ENCODE measurements at regions not wholly inside any gene's neighbourhood (a gene's known extent, or its start where the extent isn't known, plus 50 kb on each side); places are given as distances from the start of the nearest gene placed in this dataset.

DNA sequence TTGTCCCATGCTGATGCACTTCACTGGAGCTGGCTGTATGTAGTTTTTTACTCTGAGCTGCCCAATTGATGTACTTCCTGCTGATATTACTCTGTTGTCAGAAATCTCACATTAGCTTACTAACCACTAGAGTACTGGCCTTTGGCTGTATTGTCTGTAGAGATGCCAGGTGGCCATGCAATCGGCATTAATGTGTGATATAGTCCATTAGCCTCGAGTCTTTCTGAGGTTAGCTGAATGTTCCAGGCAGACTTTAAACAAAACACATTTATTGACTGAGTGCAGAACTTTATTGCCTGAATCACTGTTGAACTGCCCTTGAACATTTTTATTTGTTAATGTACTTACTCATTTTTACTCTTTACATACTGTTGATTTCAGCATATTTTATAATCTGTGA lies 335.2 kb downstream of the PCDH10 start:
- no peak overlapping the region for H3K27ac ChIP-seq
- TF ChIP-seq ZFX (IDR thresholded peaks at IDR 0.05; ENCODE audit: borderline replicate concordance), result no peak
- TF ChIP-seq, protein P1, sequence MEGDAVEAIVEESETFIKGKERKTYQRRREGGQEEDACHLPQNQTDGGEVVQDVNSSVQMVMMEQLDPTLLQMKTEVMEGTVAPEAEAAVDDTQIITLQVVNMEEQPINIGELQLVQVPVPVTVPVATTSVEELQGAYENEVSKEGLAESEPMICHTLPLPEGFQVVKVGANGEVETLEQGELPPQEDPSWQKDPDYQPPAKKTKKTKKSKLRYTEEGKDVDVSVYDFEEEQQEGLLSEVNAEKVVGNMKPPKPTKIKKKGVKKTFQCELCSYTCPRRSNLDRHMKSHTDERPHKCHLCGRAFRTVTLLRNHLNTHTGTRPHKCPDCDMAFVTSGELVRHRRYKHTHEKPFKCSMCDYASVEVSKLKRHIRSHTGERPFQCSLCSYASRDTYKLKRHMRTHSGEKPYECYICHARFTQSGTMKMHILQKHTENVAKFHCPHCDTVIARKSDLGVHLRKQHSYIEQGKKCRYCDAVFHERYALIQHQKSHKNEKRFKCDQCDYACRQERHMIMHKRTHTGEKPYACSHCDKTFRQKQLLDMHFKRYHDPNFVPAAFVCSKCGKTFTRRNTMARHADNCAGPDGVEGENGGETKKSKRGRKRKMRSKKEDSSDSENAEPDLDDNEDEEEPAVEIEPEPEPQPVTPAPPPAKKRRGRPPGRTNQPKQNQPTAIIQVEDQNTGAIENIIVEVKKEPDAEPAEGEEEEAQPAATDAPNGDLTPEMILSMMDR (IDR thresholded peaks at IDR 0.05), result no peak

- no peak for TF ChIP-seq ZFX (IDR thresholded peaks at IDR 0.05; ENCODE audit: borderline replicate concordance)
- TF ChIP-seq, protein P1 (IDR thresholded peaks at IDR 0.05), result peak; percentile 83
- H3K27ac ChIP-seq, result no peak overlapping the region
Measured at GRCh38 chr4:133483600-133484246, 334.6 kb downstream of the PCDH10 start.

- TF ChIP-seq ZFX (IDR thresholded peaks at IDR 0.05; ENCODE audit: borderline replicate concordance), result no peak
- TF ChIP-seq, protein P1 (IDR thresholded peaks at IDR 0.05), result no peak
- H3K27ac ChIP-seq, result no peak overlapping the region
Measured at GRCh38 chr4:133476063-133476462, 327.0 kb downstream of the PCDH10 start.

DNA sequence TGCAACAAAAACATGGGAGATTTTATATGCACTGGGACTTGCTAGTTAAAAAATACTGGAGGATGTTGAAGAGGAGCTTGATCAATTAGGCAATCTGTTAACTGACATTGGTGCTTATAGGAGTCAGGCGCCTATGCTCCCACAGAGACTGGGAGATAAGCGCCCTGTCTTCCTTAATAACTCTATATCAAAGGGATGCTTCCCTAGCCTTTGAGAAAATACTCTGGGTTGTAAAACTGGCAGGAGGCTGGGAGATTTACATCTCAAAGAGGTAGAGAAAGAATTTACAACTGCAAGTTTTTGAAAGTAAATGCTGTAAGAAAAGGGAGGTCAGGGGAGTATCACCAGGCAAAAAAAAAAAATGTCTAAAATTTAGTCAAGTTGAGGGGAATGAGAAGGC lies 325.4 kb downstream of the PCDH10 start:
- TF ChIP-seq, protein P1 (IDR thresholded peaks at IDR 0.05), result no peak
- no peak for TF ChIP-seq ZFX (IDR thresholded peaks at IDR 0.05; ENCODE audit: borderline replicate concordance)
- no peak overlapping the region for H3K27ac ChIP-seq

GRCh38 chr4:133472244-133472643 lies 323.1 kb downstream of the PCDH10 start:
- H3K27ac ChIP-seq, result no peak overlapping the region
- TF ChIP-seq, protein P1 (IDR thresholded peaks at IDR 0.05), result no peak
- no peak for TF ChIP-seq ZFX (IDR thresholded peaks at IDR 0.05; ENCODE audit: borderline replicate concordance)

GRCh38 chr4:133467290-133467947 lies 318.3 kb downstream of the PCDH10 start:
- no peak overlapping the region for H3K27ac ChIP-seq
- TF ChIP-seq, protein P1 (IDR thresholded peaks at IDR 0.05), result no peak

- no peak for TF ChIP-seq ZFX (IDR thresholded peaks at IDR 0.05; ENCODE audit: borderline replicate concordance)
- TF ChIP-seq, protein P1 (IDR thresholded peaks at IDR 0.05), result no peak
Measured at GRCh38 chr4:133465022-133465421, 315.9 kb downstream of the PCDH10 start.

More at GRCh38 chr4:133465022-133465421, 315.9 kb downstream of the PCDH10 start:
- H3K27ac ChIP-seq, result no peak overlapping the region

Measured in 22Rv1 (cell line).